Ovary (tissue), 3 donors: ENCODE measurements at regions not wholly inside any gene's neighbourhood (a gene's known extent, or its start where the extent isn't known, plus 50 kb on each side); places are given as distances from the start of the nearest gene placed in this dataset.

Experiments
- CTCF ChIP-seq, 3 donors: fragments of 450-650 bp in 2 of 3; fragments of 200-600 bp in 1 of 3; IDR thresholded peaks; one replicate each; pipeline versions ENCODE4 v1.5.1 to v1.8.0; 2016 to 2022; ENCODE audit warnings: antibody characterized with exemption in 3 of 3, mild to moderate bottlenecking in 1 of 3
- POLR2A ChIP-seq: fragments of 450-650 bp; IDR thresholded peaks from one replicate; pipeline ENCODE4 v1.6.1; 2017; ENCODE audit warnings: antibody characterized with exemption, mild to moderate bottlenecking, moderate library complexity
- donor health status: DM: no; HTN: no; CAD: no.

GRCh38 chr2:208916881-208917280 lies 507.0 kb upstream of the MAP2 start:
- TF ChIP-seq CTCF (IDR thresholded peaks at IDR 0.05) (no peak), POLR2A (no peak)
